WTC11 (cell line): ENCODE measurements at regions not wholly inside any gene's neighbourhood (a gene's known extent, or its start where the extent isn't known, plus 50 kb on each side); places are given as distances from the start of the nearest gene placed in this dataset.

Source experiments
- ATAC-seq: fragments of 200-7000 bp; cut with Tn5 transposase; 2 replicates; pipeline ENCODE4 v1.10.0; 2021; ENCODE audit warnings: mild to moderate bottlenecking, moderate library complexity
- CTCF ChIA-PET: fragments of 300-600 bp; sonication (Branson Sonifier 250); formaldehyde crosslinking; loops from one replicate; lab custom pipeline; 2021; ENCODE audit warnings: antibody characterized with exemption; lab: Charles Lee
- POLR2A ChIA-PET: fragments of 350-600 bp; sonication (Branson Sonifier 250); formaldehyde crosslinking; loops from one replicate; lab custom pipeline; 2021; ENCODE audit warnings: antibody characterized with exemption; lab: Charles Lee
- DNase-seq: peaks from one replicate; pipeline ENCODE4 v3.0.0; 2021; ENCODE audit warnings: low spot score
- H3K27ac Mint-ChIP-seq: 2 replicates; pipeline ENCODE4 v1.8.0; 2021; ENCODE audit warnings: mixed read lengths
- H3K27me3 Mint-ChIP-seq: 2 replicates; pipeline ENCODE4 v1.8.0; 2021; ENCODE audit warnings: low read depth, mild to moderate bottlenecking, moderate library complexity, mixed read lengths
- H3K36me3 Mint-ChIP-seq: 2 replicates; pipeline ENCODE4 v1.8.0; 2021; ENCODE audit warnings: mixed read lengths
- H3K4me1 Mint-ChIP-seq: 2 replicates; pipeline ENCODE4 v1.8.0; 2022; ENCODE audit warnings: mixed read lengths
- H3K4me3 Mint-ChIP-seq: 2 replicates; pipeline ENCODE4 v1.8.0; 2021; ENCODE audit warnings: mild to moderate bottlenecking, moderate library complexity, mixed read lengths
- H3K9me3 Mint-ChIP-seq: 2 replicates; pipeline ENCODE4 v1.8.0; 2021; ENCODE audit warnings: mixed read lengths
- CREB1 ChIP-seq: sonication (generic); formaldehyde crosslinking; IDR thresholded peaks from 2 replicates; pipeline ENCODE4 v1.8.0; 2023; ENCODE audit warnings: mild to moderate bottlenecking, missing genetic modification reagents
- CREM ChIP-seq: sonication (generic); formaldehyde crosslinking; IDR thresholded peaks from 2 replicates; pipeline ENCODE4 v1.8.1; 2022; ENCODE audit warnings: mild to moderate bottlenecking, missing genetic modification reagents, moderate library complexity
- KAT7 ChIP-seq: sonication (generic); formaldehyde crosslinking; IDR thresholded peaks from 2 replicates; pipeline ENCODE4 v1.8.1; 2023; ENCODE audit warnings: missing genetic modification reagents, mild to moderate bottlenecking, borderline replicate concordance
- ZNF232 ChIP-seq: sonication (generic); formaldehyde crosslinking; IDR thresholded peaks from 2 replicates; pipeline ENCODE4 v1.8.0; 2022; ENCODE audit warnings: mild to moderate bottlenecking, missing genetic modification reagents
- TF ChIP-seq, protein P1 (sequence below): sonication (generic); formaldehyde crosslinking; IDR thresholded peaks from 2 replicates; pipeline ENCODE4 v1.8.0; 2022; ENCODE audit warnings: mild to moderate bottlenecking, missing genetic modification reagents
- TF ChIP-seq, protein P2 (sequence below): sonication (generic); formaldehyde crosslinking; IDR thresholded peaks from 2 replicates; pipeline ENCODE4 v1.8.0; 2023; ENCODE audit warnings: missing genetic modification reagents, mild to moderate bottlenecking, borderline replicate concordance
- TF ChIP-seq, protein P3 (sequence below): sonication (generic); formaldehyde crosslinking; IDR thresholded peaks from 2 replicates; pipeline ENCODE4 v1.8.1; 2023; ENCODE audit warnings: mild to moderate bottlenecking, missing genetic modification reagents
- TF ChIP-seq, protein P4 (sequence below): fragments of 250-450 bp; sonication (Bioruptor Pico); IDR thresholded peaks from 2 replicates; pipeline ENCODE4 v1.8.0; 2021; ENCODE audit warnings: mild to moderate bottlenecking
- TF ChIP-seq, protein P5 (sequence below): fragments of 200-600 bp; IDR thresholded peaks from 2 replicates; pipeline ENCODE4 v1.8.0; 2022; ENCODE audit warnings: antibody characterized with exemption

DNA sequence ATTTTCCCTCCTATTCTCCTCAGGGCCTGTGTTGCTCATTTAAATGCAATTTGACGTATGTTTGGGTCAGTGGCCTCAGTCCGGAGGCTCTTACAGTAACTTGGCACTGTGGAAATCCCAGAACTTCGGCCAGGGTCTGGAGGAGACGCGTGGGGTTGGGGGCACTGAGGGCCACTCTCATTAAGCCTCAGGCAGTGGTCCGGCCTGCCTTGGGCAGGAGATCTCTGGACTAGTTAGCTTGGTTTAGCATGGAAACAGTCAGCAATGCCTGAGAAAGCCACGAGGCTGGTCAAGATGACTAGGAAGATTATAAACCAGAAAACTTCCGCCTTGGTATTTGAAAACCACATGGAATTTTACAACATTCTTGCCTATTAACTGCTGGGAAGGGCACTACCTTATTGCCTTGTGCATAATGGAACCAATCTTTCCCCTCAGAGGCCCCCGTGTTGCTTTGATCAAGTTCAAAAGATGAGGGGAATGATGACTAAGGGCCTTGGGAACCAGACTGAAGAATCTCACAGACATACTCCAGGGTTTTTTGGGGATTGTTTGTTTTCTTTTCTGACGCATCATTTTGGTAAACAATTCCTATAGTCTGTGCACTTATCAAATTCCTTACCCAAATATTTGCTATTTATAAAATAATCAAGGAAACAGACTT, 206.0 kb upstream of the PREP start (continued):
- TF ChIP-seq, protein P1, sequence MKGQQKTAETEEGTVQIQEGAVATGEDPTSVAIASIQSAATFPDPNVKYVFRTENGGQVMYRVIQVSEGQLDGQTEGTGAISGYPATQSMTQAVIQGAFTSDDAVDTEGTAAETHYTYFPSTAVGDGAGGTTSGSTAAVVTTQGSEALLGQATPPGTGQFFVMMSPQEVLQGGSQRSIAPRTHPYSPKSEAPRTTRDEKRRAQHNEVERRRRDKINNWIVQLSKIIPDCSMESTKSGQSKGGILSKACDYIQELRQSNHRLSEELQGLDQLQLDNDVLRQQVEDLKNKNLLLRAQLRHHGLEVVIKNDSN (CRISPR knock-in tag), result no peak
- TF ChIP-seq, all 79 proteins: peak for 0

DNA sequence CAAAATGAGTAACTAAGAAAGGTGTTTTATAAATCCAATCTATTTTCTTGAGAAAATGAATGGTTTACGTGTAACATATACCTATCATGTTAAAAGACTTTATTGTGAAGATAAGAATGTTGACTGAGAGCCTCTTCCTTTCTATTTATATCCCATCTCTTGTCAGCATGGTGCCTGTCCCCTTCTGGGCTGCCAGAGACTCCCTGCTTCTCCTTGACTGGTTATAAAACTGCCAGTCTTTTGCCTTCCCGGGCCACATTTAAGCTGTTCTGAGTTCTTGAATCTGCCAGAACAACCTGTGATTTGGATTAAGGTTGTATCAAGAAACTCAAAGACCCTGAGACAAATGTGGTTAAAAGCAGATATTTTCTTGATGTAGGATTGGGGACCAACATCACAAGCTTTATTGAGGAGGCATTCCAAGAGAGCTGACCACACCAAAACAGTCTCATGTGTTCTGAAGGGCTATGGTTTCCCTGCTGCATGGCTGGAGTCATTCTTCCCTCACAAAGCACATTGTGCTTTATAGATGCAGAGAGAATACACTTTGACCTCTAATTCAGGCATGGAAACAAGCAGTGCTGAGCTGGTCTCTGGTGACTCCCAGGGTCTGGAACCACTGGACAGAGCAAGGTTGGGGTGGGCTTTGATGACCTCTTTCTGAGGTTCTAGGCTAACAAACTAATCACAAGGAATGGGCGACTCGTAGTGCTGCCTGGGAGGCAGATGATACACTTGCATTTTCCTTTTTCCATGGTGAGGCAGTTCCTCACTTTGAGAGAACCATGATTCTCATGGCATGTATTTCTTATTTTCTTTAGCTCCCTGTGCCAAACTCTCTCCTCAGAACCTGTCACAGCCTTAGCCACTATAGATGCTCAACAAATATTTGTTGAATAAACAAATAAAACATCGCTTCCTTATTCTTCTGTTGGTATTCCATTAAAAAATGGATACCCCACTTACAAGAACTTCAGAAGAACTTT, 205.0 kb upstream of the PREP start:
- Mint-ChIP-seq H3K9me3 (peaks cover 9% of the 10 kb centered on the region), H3K36me3 (no peaks in the 10 kb centered on the region), H3K27ac (no peak overlapping the region), H3K4me3 (no peak overlapping the region), H3K4me1 (peaks cover 4% of the 10 kb centered on the region), H3K27me3 (no peaks in the 10 kb centered on the region; the same call in 1 of the 2 replicates)
- no peak for TF ChIP-seq CREM (CRISPR knock-in tag)
- TF ChIP-seq, protein P2, sequence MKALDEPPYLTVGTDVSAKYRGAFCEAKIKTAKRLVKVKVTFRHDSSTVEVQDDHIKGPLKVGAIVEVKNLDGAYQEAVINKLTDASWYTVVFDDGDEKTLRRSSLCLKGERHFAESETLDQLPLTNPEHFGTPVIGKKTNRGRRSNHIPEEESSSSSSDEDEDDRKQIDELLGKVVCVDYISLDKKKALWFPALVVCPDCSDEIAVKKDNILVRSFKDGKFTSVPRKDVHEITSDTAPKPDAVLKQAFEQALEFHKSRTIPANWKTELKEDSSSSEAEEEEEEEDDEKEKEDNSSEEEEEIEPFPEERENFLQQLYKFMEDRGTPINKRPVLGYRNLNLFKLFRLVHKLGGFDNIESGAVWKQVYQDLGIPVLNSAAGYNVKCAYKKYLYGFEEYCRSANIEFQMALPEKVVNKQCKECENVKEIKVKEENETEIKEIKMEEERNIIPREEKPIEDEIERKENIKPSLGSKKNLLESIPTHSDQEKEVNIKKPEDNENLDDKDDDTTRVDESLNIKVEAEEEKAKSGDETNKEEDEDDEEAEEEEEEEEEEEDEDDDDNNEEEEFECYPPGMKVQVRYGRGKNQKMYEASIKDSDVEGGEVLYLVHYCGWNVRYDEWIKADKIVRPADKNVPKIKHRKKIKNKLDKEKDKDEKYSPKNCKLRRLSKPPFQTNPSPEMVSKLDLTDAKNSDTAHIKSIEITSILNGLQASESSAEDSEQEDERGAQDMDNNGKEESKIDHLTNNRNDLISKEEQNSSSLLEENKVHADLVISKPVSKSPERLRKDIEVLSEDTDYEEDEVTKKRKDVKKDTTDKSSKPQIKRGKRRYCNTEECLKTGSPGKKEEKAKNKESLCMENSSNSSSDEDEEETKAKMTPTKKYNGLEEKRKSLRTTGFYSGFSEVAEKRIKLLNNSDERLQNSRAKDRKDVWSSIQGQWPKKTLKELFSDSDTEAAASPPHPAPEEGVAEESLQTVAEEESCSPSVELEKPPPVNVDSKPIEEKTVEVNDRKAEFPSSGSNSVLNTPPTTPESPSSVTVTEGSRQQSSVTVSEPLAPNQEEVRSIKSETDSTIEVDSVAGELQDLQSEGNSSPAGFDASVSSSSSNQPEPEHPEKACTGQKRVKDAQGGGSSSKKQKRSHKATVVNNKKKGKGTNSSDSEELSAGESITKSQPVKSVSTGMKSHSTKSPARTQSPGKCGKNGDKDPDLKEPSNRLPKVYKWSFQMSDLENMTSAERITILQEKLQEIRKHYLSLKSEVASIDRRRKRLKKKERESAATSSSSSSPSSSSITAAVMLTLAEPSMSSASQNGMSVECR (CRISPR knock-in tag), result no peak
- TF ChIP-seq, protein P3, sequence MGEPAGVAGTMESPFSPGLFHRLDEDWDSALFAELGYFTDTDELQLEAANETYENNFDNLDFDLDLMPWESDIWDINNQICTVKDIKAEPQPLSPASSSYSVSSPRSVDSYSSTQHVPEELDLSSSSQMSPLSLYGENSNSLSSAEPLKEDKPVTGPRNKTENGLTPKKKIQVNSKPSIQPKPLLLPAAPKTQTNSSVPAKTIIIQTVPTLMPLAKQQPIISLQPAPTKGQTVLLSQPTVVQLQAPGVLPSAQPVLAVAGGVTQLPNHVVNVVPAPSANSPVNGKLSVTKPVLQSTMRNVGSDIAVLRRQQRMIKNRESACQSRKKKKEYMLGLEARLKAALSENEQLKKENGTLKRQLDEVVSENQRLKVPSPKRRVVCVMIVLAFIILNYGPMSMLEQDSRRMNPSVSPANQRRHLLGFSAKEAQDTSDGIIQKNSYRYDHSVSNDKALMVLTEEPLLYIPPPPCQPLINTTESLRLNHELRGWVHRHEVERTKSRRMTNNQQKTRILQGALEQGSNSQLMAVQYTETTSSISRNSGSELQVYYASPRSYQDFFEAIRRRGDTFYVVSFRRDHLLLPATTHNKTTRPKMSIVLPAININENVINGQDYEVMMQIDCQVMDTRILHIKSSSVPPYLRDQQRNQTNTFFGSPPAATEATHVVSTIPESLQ (CRISPR knock-in tag), result no peak
- TF ChIP-seq, protein P4, sequence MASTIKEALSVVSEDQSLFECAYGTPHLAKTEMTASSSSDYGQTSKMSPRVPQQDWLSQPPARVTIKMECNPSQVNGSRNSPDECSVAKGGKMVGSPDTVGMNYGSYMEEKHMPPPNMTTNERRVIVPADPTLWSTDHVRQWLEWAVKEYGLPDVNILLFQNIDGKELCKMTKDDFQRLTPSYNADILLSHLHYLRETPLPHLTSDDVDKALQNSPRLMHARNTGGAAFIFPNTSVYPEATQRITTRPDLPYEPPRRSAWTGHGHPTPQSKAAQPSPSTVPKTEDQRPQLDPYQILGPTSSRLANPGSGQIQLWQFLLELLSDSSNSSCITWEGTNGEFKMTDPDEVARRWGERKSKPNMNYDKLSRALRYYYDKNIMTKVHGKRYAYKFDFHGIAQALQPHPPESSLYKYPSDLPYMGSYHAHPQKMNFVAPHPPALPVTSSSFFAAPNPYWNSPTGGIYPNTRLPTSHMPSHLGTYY (CRISPR knock-in tag), result no peak
- TF ChIP-seq, protein P5, sequence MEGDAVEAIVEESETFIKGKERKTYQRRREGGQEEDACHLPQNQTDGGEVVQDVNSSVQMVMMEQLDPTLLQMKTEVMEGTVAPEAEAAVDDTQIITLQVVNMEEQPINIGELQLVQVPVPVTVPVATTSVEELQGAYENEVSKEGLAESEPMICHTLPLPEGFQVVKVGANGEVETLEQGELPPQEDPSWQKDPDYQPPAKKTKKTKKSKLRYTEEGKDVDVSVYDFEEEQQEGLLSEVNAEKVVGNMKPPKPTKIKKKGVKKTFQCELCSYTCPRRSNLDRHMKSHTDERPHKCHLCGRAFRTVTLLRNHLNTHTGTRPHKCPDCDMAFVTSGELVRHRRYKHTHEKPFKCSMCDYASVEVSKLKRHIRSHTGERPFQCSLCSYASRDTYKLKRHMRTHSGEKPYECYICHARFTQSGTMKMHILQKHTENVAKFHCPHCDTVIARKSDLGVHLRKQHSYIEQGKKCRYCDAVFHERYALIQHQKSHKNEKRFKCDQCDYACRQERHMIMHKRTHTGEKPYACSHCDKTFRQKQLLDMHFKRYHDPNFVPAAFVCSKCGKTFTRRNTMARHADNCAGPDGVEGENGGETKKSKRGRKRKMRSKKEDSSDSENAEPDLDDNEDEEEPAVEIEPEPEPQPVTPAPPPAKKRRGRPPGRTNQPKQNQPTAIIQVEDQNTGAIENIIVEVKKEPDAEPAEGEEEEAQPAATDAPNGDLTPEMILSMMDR, result no peak
- TF ChIP-seq ZNF232 (CRISPR knock-in tag), result no peak
- no peak for TF ChIP-seq CREB1 (CRISPR knock-in tag)
- TF ChIP-seq KAT7 (CRISPR knock-in tag), result no peak
- ATAC-seq (no peak), DNase-seq (no peak)
- POLR2A ChIA-PET, result no interaction called here
- CTCF ChIA-PET, result no interaction called here
